ENCODE measurements at regions not wholly inside any gene's neighbourhood (a gene's known extent, or its start where the extent isn't known, plus 50 kb on each side); places are given as distances from the start of the nearest gene placed in this dataset.

GRCh38 chr2:62447411-62447810, 58.6 kb downstream of the TMEM17 start:
- DNase-seq = no peak

DNA sequence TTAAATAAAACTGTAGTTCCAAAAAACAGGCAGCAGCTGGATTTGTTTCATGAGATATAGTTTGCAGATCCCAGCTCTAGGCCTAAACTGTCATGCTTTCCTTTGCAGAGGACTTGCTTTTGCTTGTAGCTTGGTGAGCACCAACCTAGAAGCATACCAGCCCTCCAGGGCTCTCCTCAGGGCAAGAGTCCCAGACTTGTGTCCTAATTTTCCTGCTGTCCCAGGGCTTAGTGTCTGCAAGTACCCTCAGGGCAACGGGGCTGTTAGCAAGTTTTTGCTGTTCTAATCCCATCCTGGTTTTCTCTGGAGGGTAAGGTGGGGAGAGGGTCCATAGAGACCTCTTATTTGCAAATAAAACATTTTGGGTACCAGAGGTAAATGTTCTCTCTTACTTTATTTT, 59.5 kb downstream of the TMEM17 start:
- no peak for DNase-seq

GRCh38 chr2:62443886-62444285, 62.1 kb downstream of the TMEM17 start:
- no peak for DNase-seq

DNA sequence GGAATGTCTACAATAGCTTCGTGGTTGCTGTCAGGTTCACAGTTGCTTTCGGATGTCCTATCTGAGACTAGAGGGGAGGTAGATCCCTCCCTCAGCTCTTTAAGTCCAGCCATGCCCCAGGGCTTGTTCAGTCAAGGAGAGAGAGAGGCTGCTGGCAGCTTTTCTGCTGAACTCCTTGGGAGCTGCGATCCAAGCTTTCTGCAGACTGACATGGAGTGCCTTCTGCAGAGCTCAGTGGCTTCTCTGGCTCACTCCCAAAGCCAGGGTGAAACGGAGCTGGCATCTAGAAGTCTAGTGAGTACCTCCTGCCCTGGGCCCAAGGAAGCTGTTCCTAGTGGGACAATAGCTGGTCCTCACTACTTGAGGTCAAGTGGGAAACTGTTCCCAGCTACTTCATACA, 62.5 kb downstream of the TMEM17 start:
- DNase-seq = no peak

DNA sequence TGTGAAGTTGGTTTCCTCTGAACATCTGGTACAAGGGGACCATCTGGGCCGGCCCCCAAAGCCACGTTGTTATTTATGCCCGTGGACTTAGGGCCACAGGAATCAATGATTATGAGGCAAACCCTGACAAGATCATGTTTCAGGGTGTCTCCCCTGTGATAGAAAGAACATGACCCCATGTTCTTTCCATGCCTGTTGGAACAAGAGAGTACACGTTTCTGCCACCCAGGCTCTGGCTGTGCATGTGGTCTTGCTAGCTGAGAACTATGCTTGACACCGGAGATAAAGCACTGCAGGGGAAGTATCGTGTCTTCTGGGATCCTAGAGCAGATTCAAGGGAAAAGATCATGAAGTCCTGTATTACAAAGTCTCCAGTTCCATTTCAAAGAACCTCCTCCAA, 64.2 kb downstream of the TMEM17 start:
- no peak for DNase-seq

DNA sequence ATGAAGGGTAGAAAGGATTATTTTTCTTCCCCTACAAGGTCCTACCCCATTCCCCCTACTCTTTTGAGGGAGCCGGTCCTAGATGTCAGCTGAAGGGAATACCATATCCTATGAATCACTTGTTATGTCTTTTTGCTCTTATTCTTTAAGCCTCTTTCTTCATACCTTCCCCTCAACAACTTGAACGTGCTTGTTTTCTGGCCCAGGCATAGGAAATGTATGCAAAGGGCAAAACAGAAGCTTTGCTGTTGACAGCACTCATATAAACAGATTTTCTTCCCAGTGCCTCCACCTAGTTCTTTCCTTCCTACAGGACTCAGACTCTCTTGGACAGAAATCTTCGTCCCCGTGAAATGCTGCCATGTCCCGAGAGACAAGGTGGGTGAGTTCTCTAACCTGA, 64.6 kb downstream of the TMEM17 start:
- DNase-seq = no peak

DNA sequence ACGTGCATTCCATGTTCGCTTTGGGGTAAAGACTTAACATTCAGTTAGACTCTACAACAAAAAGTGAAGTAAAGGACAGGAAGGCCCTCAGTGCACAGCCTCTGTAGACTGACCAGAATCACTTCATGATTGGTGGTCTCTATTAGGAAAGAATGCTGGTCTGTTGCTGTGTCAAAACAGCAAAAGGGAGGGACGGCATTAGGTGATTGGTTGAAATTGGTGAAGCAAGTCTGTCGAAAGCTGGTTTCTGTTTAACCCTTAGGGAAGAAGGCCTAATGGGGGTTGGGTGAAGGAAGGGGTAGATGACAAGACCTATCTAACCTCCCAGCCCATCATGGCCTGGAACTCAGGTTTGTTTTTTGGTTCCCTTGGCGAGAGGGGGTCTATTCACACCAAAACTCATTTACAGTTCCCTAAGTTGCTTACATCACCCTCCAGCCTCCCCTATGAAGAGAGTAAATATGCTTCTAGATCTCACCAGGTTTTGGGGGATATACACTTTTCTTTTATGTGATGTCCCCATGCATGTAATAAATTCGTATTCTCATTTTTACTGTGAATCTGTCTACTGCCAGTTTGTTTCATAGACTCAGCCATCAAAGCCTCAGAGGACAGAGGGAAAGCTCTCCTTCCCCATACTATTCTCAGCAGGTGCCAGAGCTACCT, 65.6 kb downstream of the TMEM17 start:
- no peak for DNase-seq

DNA sequence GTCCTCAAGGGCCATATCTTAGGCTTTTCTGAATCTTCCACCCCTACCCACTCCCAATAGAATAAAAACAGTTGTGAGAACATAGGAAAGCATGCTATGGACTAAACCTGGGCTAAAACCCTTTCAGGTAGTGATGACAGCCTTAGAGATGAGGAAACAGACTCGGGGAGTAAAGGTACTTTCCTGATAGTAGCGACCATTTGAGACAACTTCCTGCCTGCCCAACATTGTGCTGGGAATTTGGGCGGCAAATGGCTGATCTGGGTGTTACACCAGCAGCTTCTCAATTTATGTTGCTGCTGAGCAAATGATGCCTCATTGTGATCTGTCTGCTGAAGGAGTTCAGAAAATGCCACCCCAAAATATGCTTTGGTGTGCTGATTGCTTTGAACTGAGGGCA, 66.6 kb downstream of the TMEM17 start:
- DNase-seq = no peak

GRCh38 chr2:62437785-62438184, 68.2 kb downstream of the TMEM17 start:
- no peak for DNase-seq

DNA sequence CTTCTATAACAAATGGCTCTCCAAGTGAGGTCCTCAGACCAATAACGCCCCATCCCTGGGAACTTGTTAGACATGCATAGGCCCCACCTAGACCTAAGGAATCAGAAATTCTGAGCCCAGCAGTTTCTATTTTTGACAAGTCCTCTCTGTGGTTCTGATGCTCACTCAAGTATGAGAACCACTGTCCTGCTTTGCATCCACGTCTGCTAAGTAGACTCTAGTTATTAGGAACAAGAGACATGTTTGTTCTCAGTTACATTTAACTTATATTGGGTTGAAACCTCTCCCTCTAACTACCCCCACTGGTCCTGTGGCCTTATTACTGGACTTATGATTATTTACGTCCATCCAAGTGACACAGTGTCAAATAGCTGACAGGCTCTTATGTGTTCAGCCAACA, 70.3 kb downstream of the TMEM17 start:
- no peak for DNase-seq

- DNase-seq = no peak
Measured at GRCh38 chr2:62432407-62432806, 73.6 kb downstream of the TMEM17 start.

DNA sequence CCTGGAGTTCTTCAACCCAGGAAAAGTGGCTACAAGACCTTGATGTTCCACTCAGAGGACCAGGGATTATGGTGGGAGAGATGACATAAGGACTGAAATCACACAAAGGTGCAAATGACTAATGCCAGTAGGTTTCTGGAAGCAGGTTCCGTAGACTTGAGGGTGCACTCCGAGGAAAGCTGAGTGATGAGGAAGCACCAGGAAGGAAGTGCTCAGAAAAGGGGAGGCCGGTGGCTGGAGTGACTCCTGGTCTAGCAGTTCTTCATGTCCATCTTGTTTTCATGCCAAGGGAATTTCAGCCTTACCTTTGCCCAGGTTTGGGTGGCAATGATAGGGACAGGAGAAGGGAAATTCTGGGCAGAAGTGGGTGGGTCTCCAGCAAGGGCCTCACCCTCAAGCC, 74.5 kb downstream of the TMEM17 start:
- DNase-seq = no peak

DNA sequence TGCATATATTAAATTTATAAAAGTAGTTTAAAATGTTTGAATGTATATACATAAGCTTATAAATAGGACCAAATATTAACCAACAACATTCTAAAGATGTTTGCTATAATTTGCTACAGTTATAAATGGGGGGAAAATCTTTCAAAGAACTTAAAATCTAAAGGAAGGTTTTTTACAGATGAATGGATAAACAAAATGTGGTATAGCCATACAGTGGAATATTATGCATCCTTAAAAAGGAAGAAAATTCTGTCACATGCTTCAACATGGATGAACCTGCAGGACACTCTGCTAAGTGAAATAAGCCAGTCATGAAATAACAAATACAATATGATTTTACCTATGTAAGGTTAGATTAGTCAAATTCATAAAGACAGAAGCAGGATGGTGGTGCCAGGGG, 75.8 kb downstream of the TMEM17 start:
- no peak for DNase-seq

GRCh38 chr2:62427146-62427545, 78.8 kb downstream of the TMEM17 start:
- no peak for DNase-seq

DNA sequence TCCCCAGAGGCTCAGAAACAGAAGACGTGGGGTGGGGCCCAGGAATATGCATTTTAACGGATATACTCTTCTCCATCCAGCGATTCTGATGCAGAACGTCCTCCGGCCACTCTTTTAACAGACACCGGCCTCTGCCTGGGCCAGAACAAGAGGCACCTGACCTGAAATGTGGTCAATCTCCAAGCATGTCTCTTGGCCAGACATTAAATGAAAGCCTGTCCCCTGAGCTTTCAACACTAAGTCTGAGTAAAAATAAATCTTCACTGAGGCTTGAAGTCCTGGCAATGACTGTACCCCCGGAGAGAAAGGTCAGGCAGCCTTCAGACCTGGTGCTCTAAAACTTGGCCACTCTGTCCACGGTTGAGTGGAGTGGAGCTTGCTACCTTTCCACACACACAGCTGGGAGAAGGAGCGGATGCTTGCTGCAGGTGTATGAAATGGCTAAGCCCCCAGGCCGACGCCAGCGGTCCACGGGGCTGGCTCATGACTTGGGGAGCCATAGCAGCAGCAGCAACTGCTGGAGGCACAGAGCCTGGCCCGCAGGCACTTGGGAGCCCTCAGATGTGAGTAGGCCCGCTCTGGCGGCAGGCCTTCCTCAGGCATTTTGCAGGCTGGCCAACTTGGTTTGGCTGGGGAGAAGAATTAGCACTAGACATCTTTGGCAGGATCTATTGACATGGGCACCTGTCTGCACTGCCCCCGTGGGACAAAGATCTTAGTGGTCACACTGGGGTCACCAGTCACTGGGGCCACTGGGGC, 79.7 kb downstream of the TMEM17 start:
- no peak for DNase-seq

- DNase-seq = no peak
Measured at GRCh38 chr2:62425684-62426083, 80.3 kb downstream of the TMEM17 start.

GRCh38 chr2:62424899-62425298, 81.1 kb downstream of the TMEM17 start:
- DNase-seq = no peak

DNA sequence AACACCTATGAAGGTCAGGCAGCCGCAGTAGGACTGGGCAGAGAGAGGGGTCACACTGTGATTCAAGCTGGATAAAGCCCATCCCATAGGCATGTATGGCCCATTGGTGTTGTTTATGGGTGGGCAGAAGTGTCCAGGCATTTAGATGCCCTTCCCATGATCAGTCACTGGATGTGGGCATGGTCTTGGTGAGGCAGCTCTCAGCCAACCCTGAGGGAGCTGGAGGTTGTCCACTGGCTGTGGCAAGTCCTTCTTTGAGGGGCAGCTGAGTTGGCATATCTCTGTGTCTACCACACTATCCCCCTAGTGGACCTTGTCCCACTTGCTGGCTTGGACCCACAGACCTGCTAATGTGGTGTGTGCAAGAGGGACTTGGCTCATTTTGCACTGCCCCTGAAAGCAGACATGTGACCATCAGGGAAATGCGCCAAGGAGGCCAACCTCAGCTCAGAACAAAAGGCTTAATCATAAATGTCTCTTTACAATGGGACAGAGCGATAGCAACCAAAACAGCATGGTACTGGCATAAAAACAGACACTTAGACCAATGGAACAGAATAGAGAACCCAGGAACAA, 82.0 kb downstream of the TMEM17 start:
- DNase-seq = no peak

DNA sequence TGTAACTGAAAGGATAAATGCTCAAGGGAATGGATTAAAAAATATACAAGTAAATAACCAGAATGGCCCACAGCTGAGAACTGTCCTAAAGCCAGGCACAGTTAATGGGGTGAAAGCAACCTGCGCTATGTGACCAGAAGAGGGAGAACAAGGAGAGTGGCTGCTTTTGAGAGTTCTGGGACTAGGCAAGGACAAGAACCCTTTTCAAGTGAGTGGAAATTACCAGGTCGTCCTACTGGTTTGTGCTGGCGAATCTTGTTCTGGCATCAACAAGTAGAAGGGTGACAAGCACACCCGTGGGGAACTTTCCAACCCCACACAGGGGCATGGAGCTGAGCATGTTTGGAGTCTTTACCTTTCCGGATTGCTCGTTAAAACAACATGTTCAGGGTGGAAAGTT, 82.8 kb downstream of the TMEM17 start:
- DNase-seq = no peak

GRCh38 chr2:62415518-62415917, 90.5 kb downstream of the TMEM17 start:
- DNase-seq = no peak

GRCh38 chr2:62415019-62415431, 91.0 kb downstream of the TMEM17 start:
- DNase-seq = no peak

- no peak for DNase-seq
Measured at GRCh38 chr2:62413116-62413663, 92.8 kb downstream of the TMEM17 start.

DNA sequence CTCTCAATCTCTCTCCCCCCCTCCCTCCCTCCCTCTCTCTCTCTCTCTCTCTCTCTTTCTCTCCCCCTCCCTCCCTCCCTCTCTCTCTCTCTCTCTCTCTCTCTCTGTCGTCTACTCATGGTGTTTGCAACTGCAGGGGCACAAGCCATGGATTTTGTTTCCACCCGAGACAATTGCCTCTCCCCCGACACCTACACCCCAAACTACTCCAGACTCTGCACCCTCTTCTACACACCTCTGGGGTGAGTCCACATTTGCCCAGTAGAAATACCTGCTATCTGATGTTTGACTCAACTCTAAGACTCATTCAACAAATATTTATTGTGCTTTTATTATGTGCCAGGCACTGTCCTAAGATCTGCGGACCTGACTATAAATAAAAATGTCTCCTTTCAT, 93.7 kb downstream of the TMEM17 start:
- no peak for DNase-seq

DNA sequence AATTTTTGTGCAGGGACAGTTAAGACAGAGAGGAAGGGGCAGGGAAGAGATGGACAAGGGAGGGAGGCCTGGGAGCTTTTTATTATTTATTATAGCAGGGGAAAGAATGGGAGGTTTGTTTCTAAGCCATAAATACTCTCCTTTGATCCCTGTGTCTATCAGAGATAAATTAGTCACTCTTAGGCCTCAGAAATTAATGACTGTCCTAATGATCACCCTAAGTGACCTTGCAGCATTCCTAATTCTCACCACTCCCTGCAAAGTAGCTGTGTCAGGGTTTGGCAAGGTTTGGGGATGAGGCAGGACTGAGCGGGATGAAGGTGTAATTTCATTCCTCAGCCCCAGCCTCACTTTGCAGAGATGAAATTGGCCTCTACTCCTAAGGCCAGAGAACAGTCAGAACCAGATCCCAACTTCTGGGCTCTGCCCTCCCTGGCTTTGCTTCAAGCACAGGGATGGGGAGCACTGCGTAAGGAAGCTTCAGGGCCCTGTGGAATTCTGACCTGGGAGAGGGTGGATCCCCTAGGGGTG, 95.0 kb downstream of the TMEM17 start:
- DNase-seq = no peak

All from GF-D8 (cell line).